Upper lobe of right lung (tissue), 1 donor: ENCODE measurements at regions not wholly inside any gene's neighbourhood (a gene's known extent, or its start where the extent isn't known, plus 50 kb on each side); places are given as distances from the start of the nearest gene placed in this dataset.
A peak's percentile ranks its signal among the peaks of the same experiment; 100 is the strongest.

ENCODE experiments used
- ATAC-seq: fragments of 200-7000 bp; cut with Tn5 transposase; one replicate; pipeline ENCODE4 v1.9.1; 2020; ENCODE audit warnings: mild to moderate bottlenecking, moderate library complexity
- DNase-seq: peaks from one replicate; pipeline ENCODE4 v3.0.0-alpha.2; 2020
- H3K27ac ChIP-seq: fragments of 200-600 bp; one replicate; pipeline ENCODE4 v1.8.0; 2022
- H3K27me3 ChIP-seq: fragments of 200-600 bp; one replicate; pipeline ENCODE4 v1.8.0; 2022; ENCODE audit warnings: mild to moderate bottlenecking
- H3K36me3 ChIP-seq: fragments of 200-600 bp; one replicate; pipeline ENCODE4 v1.8.0; 2022
- H3K4me1 ChIP-seq: fragments of 200-600 bp; one replicate; pipeline ENCODE4 v1.8.0; 2022
- H3K4me3 ChIP-seq: fragments of 200-600 bp; one replicate; pipeline ENCODE4 v1.8.0; 2022; ENCODE audit warnings: mild to moderate bottlenecking
- H3K9me3 ChIP-seq: fragments of 200-600 bp; one replicate; pipeline ENCODE4 v1.8.0; 2022
- intact Hi-C: fragments of 100-400 bp; cut with DNase I; formaldehyde crosslinking; loops from one replicate; pipeline ENCODE4 v1.11.0; 2022
- TF ChIP-seq, protein P1 (sequence below): fragments of 200-600 bp; IDR thresholded peaks from one replicate; pipeline ENCODE4 v1.8.0; 2022; ENCODE audit warnings: antibody characterized with exemption
- donor health status: DM: no; HTN: yes; CAD: no; lungs with severe emphysema.

GRCh38 chr9:88046542-88046941, 72.2 kb upstream of the CDK20 start:
- DNase-seq = no peak
- Histone ChIP-seq H3K9me3 (peaks cover 12% of the 10 kb centered on the region), H3K36me3 (no peaks in the 10 kb centered on the region), H3K4me3 (no peak overlapping the region), H3K27ac (no peak overlapping the region), H3K4me1 (no peaks in the 10 kb centered on the region), H3K27me3 (no peaks in the 10 kb centered on the region)
- ATAC-seq = no peak
- intact Hi-C loops = no loop called here
- TF ChIP-seq, protein P1, sequence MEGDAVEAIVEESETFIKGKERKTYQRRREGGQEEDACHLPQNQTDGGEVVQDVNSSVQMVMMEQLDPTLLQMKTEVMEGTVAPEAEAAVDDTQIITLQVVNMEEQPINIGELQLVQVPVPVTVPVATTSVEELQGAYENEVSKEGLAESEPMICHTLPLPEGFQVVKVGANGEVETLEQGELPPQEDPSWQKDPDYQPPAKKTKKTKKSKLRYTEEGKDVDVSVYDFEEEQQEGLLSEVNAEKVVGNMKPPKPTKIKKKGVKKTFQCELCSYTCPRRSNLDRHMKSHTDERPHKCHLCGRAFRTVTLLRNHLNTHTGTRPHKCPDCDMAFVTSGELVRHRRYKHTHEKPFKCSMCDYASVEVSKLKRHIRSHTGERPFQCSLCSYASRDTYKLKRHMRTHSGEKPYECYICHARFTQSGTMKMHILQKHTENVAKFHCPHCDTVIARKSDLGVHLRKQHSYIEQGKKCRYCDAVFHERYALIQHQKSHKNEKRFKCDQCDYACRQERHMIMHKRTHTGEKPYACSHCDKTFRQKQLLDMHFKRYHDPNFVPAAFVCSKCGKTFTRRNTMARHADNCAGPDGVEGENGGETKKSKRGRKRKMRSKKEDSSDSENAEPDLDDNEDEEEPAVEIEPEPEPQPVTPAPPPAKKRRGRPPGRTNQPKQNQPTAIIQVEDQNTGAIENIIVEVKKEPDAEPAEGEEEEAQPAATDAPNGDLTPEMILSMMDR = no peak

DNA sequence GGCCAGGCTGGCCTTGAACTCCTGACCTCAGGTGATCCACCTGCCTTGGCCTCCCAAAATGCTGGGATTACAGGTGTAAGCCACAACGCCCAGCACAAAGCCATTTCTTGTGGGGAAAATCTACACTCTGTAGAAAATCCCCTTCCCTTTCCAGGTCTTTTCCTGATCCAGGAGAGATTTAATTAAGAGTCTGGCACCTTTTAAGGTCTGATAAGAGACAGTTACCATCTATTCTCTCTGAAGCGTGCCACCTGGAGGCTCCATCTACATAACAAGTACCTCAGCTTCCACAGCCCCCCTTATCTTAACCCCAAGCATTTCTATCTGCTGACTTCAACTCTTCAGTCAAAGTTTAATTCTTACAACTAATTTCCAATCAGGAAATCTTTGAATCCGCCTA, 71.4 kb upstream of the CDK20 start:
- TF ChIP-seq, protein P1 = no peak
- Histone ChIP-seq H3K27me3 (no peaks in the 10 kb centered on the region), H3K4me1 (no peaks in the 10 kb centered on the region), H3K9me3 (peaks cover 12% of the 10 kb centered on the region), H3K4me3 (no peak overlapping the region), H3K27ac (no peak overlapping the region), H3K36me3 (no peaks in the 10 kb centered on the region)
- ATAC-seq (no peak), DNase-seq (no peak)
- intact Hi-C loops = no loop called here

GRCh38 chr9:88044200-88044599, 69.9 kb upstream of the CDK20 start:
- H3K4me1 ChIP-seq = no peaks in the 10 kb centered on the region
- ATAC-seq = no peak
- H3K9me3 ChIP-seq = peaks cover 12% of the 10 kb centered on the region
- H3K36me3 ChIP-seq = no peaks in the 10 kb centered on the region
- intact Hi-C loops = no loop called here
- H3K4me3 ChIP-seq = no peak overlapping the region
- no peak for DNase-seq
- H3K27me3 ChIP-seq = no peaks in the 10 kb centered on the region
- H3K27ac ChIP-seq = no peak overlapping the region
- TF ChIP-seq, protein P1 = no peak

- DNase-seq (no peak), ATAC-seq (no peak)
- TF ChIP-seq, protein P1 = no peak
- Histone ChIP-seq H3K9me3 (peaks cover 12% of the 10 kb centered on the region), H3K27ac (no peak overlapping the region), H3K36me3 (no peaks in the 10 kb centered on the region), H3K27me3 (no peaks in the 10 kb centered on the region), H3K4me1 (no peaks in the 10 kb centered on the region), H3K4me3 (no peak overlapping the region)
- intact Hi-C loops = no loop called here
These were observed 69.3 kb upstream of the CDK20 start for GRCh38 chr9:88043647-88044046.

DNA sequence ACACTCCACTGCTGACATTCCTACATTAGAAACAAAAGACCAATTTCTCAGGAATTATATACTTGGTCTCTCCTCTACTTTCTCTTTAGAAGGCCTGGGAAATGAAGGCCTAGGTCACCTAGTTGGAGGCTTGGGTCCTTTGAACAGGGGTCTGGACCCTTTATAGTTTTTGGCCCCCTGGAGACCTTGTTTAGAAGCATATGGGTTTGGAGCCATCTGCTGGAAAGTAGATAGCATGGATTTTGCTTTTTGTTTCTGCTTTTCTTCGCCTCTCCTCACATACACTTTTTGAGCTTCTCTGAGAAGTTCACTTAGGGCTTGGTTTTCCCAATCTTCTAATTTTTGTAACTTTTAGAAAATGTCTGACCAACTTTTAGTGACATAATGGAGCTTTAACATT, 67.1 kb upstream of the CDK20 start:
- Histone ChIP-seq H3K4me1 (no peaks in the 10 kb centered on the region), H3K4me3 (no peak overlapping the region), H3K27ac (no peak overlapping the region), H3K9me3 (peaks cover 23% of the 10 kb centered on the region), H3K27me3 (no peaks in the 10 kb centered on the region), H3K36me3 (no peaks in the 10 kb centered on the region)
- DNase-seq (no peak), ATAC-seq (no peak)
- TF ChIP-seq, protein P1 = peak; percentile 32
- intact Hi-C loops = no loop called here

DNA sequence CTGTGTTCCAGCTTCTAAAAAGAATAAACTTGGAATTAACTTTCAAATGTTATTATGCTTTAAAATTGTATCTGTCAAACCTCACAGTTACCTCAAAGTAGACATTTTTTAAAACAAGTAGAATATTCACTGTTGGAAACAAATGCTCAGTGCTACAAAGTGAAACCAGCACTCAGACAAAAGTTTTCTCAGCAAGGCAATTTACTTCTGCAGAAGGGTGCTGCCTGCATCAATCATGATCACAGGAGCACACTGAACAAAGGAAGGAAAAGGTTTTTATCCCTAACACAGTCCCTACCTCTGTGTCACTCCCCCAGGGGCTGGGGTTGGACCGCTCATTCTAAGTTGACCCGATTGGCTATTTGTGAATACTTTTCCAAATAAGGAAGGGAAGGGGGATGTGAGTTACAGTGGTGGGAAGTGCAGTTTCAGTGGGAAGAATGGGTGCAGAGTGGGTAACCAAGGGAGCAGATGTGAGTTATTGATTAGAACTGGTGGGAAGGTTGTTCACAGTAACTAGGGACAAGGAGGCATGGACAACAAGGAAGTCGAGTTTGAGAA, 63.0 kb upstream of the CDK20 start:
- DNase-seq = no peak

More for the DNA sequence above, 63.0 kb upstream of the CDK20 start:
- intact Hi-C loops = no loop called here
- TF ChIP-seq, protein P1 = no peak
- Histone ChIP-seq H3K4me3 (no peak overlapping the region), H3K27me3 (no peaks in the 10 kb centered on the region), H3K27ac (no peak overlapping the region), H3K36me3 (no peaks in the 10 kb centered on the region), H3K9me3 (peaks cover 11% of the 10 kb centered on the region), H3K4me1 (no peaks in the 10 kb centered on the region)
- no peak for ATAC-seq
